RWPE2 (cell line): ENCODE measurements at regions not wholly inside any gene's neighbourhood (a gene's known extent, or its start where the extent isn't known, plus 50 kb on each side); places are given as distances from the start of the nearest gene placed in this dataset.

ENCODE experiments used
- ATAC-seq: fragments of 200-7000 bp; cut with Tn5 transposase; 3 replicates; pipeline ENCODE4 v1.9.1; 2021; ENCODE audit warnings: low read depth
- DNase-seq: peaks from one replicate; pipeline ENCODE4 v3.0.0-alpha.2; 2020; ENCODE audit warnings: low spot score
- H3K27ac ChIP-seq: fragments of 450-650 bp; 2 replicates; pipeline ENCODE4 v1.5.1; 2017; ENCODE audit warnings: mild to moderate bottlenecking; ENCODE audit not compliant: poor library complexity, severe bottlenecking
- H3K27me3 ChIP-seq: fragments of 250-450 bp; sonication (Bioruptor Pico); 2 replicates; pipeline ENCODE4 v1.5.1; 2021; ENCODE audit warnings: mild to moderate bottlenecking, moderate library complexity; ENCODE audit not compliant: insufficient read depth, poor library complexity, severe bottlenecking
- H3K36me3 ChIP-seq: fragments of 250-450 bp; sonication (Bioruptor Pico); 2 replicates; pipeline ENCODE4 v1.5.1; 2020; ENCODE audit warnings: low read depth, mild to moderate bottlenecking, moderate library complexity
- H3K4me1 ChIP-seq: fragments of 250-450 bp; sonication (Bioruptor Pico); 2 replicates; pipeline ENCODE4 v1.5.1; 2021; ENCODE audit warnings: mild to moderate bottlenecking, moderate library complexity; ENCODE audit not compliant: insufficient read depth, poor library complexity, severe bottlenecking
- H3K4me3 ChIP-seq: fragments of 250-450 bp; sonication (Bioruptor Pico); 2 replicates; pipeline ENCODE4 v1.5.1; 2021; ENCODE audit warnings: mild to moderate bottlenecking, moderate library complexity; ENCODE audit not compliant: severe bottlenecking
- H3K9me3 ChIP-seq: fragments of 250-450 bp; sonication (Bioruptor Pico); 2 replicates; pipeline ENCODE4 v1.5.1; 2021; ENCODE audit warnings: mild to moderate bottlenecking, moderate library complexity; ENCODE audit not compliant: severe bottlenecking
- CTCF ChIP-seq: fragments of 450-650 bp; IDR thresholded peaks from one replicate; pipeline ENCODE4 v1.5.1; 2017; ENCODE audit warnings: mild to moderate bottlenecking, moderate library complexity; ENCODE audit not compliant: poor library complexity, severe bottlenecking

- Histone ChIP-seq H3K36me3 (no peaks in the 10 kb centered on the region), H3K4me3 (no peak overlapping the region), H3K9me3 (no peaks in the 10 kb centered on the region), H3K27ac (no peak overlapping the region), H3K4me1 (peaks cover 9% of the 10 kb centered on the region), H3K27me3 (no peaks in the 10 kb centered on the region)
- no peak for TF ChIP-seq CTCF
- ATAC-seq (no peak), DNase-seq (no peak)
These were observed 209.7 kb upstream of the PWP1 start for GRCh38 chr12:107475900-107476299.

- H3K9me3 ChIP-seq = no peaks in the 10 kb centered on the region
- H3K27me3 ChIP-seq = no peaks in the 10 kb centered on the region
- peaks cover 9% of the 10 kb centered on the region for H3K4me1 ChIP-seq
- DNase-seq (no peak), ATAC-seq (no peak)
- no peak overlapping the region for H3K27ac ChIP-seq
- H3K36me3 ChIP-seq = no peaks in the 10 kb centered on the region
- no peak overlapping the region for H3K4me3 ChIP-seq
- TF ChIP-seq CTCF = no peak
These were observed 208.6 kb upstream of the PWP1 start for GRCh38 chr12:107477018-107477417.

GRCh38 chr12:107477947-107478610, 207.5 kb upstream of the PWP1 start:
- Histone ChIP-seq H3K27me3 (no peaks in the 10 kb centered on the region), H3K9me3 (no peaks in the 10 kb centered on the region), H3K4me3 (no peak overlapping the region), H3K36me3 (no peaks in the 10 kb centered on the region), H3K4me1 (peaks cover 9% of the 10 kb centered on the region), H3K27ac (no peak overlapping the region)
- no peak for TF ChIP-seq CTCF
- no peak for DNase-seq
- ATAC-seq = peak; percentile 78

- no peaks in the 10 kb centered on the region for H3K36me3 ChIP-seq
- peaks cover 9% of the 10 kb centered on the region for H3K4me1 ChIP-seq
- no peaks in the 10 kb centered on the region for H3K27me3 ChIP-seq
- no peak for TF ChIP-seq CTCF
- DNase-seq (no peak), ATAC-seq (no peak)
- H3K4me3 ChIP-seq = no peak overlapping the region
- no peaks in the 10 kb centered on the region for H3K9me3 ChIP-seq
- H3K27ac ChIP-seq = no peak overlapping the region
These were observed 206.7 kb upstream of the PWP1 start for GRCh38 chr12:107478881-107479280.

- no peaks in the 10 kb centered on the region for H3K36me3 ChIP-seq
- ATAC-seq = no peak
These were observed 204.6 kb upstream of the PWP1 start for GRCh38 chr12:107480836-107481608.

More at GRCh38 chr12:107480836-107481608, 204.6 kb upstream of the PWP1 start:
- TF ChIP-seq CTCF = no peak
- H3K27me3 ChIP-seq = no peaks in the 10 kb centered on the region
- peaks cover 9% of the 10 kb centered on the region for H3K4me1 ChIP-seq
- no peak overlapping the region for H3K4me3 ChIP-seq
- DNase-seq = no peak
- H3K27ac ChIP-seq = no peak overlapping the region
- H3K9me3 ChIP-seq = no peaks in the 10 kb centered on the region
